Transverse colon (tissue), 4 donors: ENCODE measurements at regions not wholly inside any gene's neighbourhood (a gene's known extent, or its start where the extent isn't known, plus 50 kb on each side); places are given as distances from the start of the nearest gene placed in this dataset.

Experiments used
- EP300 ChIP-seq: sonication (generic); formaldehyde crosslinking; IDR thresholded peaks from one replicate; pipeline ENCODE4 v1.6.1; 2017; ENCODE audit warnings: antibody characterized with exemption, low read depth
- POLR2A ChIP-seq: fragments of 450-650 bp; IDR thresholded peaks from one replicate; pipeline ENCODE4 v1.6.1; 2016; ENCODE audit warnings: antibody characterized with exemption, mild to moderate bottlenecking, moderate library complexity
- POLR2AphosphoS5 ChIP-seq, 3 donors: sonication (generic); formaldehyde crosslinking; IDR thresholded peaks; one replicate each; pipeline ENCODE4 v1.6.1; 2016; ENCODE audit warnings: antibody characterized with exemption in 3 of 3
- TF ChIP-seq, protein P1 (sequence below), 5 experiments: fragments of 200-600 bp in 3 of 5; fragments of 450-650 bp in 2 of 5; sonication (generic) in 3 of 5; IDR thresholded peaks; 1 replicate in 2 of 5; 2 replicates in 3 of 5; pipeline ENCODE4 v1.5.1; 2016 to 2017; ENCODE audit warnings: antibody characterized with exemption in 5 of 5, inconsistent platforms in 3 of 5, mild to moderate bottlenecking in 2 of 5, moderate library complexity in 1 of 5

DNA sequence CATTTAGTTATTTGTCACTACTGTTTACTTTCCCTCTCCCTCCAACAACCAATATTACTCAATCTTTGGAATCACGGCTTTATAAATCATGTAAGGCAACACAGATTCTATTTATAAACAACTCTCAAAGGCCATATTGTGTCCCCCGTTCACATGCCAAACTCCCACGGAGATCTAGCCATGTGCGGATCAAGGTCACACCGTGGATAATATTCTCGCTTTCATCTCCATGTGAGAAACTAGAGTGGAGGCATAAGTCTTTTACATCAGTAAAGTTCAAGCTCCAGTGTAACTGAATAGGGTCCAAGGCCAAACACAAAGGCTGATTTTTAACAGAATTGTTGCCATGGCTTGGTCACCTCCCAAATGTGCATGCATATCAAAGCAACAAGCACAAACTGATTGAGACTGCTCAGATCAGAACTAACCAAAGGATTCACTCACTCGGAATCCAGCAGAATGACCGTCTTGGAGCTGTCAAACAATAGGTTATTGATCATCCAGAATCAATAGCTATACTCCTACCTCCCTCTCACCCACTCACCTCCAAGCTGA lies 569.5 kb upstream of the LRRN3 start:
- TF ChIP-seq, protein P1, sequence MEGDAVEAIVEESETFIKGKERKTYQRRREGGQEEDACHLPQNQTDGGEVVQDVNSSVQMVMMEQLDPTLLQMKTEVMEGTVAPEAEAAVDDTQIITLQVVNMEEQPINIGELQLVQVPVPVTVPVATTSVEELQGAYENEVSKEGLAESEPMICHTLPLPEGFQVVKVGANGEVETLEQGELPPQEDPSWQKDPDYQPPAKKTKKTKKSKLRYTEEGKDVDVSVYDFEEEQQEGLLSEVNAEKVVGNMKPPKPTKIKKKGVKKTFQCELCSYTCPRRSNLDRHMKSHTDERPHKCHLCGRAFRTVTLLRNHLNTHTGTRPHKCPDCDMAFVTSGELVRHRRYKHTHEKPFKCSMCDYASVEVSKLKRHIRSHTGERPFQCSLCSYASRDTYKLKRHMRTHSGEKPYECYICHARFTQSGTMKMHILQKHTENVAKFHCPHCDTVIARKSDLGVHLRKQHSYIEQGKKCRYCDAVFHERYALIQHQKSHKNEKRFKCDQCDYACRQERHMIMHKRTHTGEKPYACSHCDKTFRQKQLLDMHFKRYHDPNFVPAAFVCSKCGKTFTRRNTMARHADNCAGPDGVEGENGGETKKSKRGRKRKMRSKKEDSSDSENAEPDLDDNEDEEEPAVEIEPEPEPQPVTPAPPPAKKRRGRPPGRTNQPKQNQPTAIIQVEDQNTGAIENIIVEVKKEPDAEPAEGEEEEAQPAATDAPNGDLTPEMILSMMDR (IDR thresholded peaks at IDR 0.05) = no peak
- TF ChIP-seq POLR2A (no peak), EP300 (no peak), POLR2AphosphoS5 (IDR thresholded peaks at IDR 0.05) (no peak)
